ENCODE measurements at regions not wholly inside any gene's neighbourhood (a gene's known extent, or its start where the extent isn't known, plus 50 kb on each side); places are given as distances from the start of the nearest gene placed in this dataset.

DNA sequence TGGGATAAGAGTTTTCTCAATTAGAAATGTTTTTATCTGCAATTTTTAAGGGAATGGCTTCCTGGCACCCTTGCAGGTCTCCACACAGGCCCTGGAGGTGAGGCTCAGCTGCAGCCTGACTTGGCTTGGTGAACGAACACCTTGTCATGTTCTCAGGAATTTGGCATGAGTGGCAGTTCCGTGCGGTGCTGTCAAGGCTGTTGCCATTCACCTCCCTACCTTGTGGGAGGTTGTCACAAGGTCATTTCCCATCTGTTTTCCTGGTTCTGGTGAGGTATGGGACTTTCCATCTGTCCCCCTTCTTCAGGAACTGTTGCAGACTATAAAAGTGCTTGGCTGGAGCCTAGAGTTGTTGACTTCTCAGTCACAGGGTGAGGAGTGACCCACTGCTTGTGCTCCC, 82.9 kb downstream of the ELOVL4 start:
- no peak overlapping the region for H3K27ac ChIP-seq
- TF ChIP-seq ZFX (IDR thresholded peaks at IDR 0.05), result no peak
- TF ChIP-seq, protein P1, sequence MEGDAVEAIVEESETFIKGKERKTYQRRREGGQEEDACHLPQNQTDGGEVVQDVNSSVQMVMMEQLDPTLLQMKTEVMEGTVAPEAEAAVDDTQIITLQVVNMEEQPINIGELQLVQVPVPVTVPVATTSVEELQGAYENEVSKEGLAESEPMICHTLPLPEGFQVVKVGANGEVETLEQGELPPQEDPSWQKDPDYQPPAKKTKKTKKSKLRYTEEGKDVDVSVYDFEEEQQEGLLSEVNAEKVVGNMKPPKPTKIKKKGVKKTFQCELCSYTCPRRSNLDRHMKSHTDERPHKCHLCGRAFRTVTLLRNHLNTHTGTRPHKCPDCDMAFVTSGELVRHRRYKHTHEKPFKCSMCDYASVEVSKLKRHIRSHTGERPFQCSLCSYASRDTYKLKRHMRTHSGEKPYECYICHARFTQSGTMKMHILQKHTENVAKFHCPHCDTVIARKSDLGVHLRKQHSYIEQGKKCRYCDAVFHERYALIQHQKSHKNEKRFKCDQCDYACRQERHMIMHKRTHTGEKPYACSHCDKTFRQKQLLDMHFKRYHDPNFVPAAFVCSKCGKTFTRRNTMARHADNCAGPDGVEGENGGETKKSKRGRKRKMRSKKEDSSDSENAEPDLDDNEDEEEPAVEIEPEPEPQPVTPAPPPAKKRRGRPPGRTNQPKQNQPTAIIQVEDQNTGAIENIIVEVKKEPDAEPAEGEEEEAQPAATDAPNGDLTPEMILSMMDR (conservative IDR thresholded peaks at IDR 0.05), result no peak

DNA sequence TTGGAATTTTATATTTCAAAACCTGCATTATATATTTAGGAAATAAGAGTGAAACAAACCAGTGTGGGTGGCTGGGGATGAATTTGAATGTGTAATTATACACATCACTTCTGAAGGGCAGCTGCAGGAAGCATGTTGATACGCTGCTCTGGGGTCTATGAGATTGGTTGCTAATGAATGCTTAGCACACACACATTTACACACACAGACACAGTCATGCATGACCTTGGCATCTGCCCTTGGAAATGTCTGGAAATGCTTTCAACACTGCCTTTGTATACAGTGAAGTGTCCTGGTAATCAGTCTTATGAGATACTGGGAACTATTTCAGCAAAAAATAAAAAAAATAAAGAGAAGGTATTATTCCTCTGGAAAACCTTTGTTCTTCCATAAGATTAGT, 83.4 kb downstream of the ELOVL4 start:
- TF ChIP-seq, protein P1 (conservative IDR thresholded peaks at IDR 0.05), result no peak
- TF ChIP-seq ZFX (IDR thresholded peaks at IDR 0.05), result no peak
- no peak overlapping the region for H3K27ac ChIP-seq

GRCh38 chr6:79863566-79863965, 83.8 kb downstream of the ELOVL4 start:
- TF ChIP-seq, protein P1 (conservative IDR thresholded peaks at IDR 0.05), result no peak
- TF ChIP-seq ZFX (IDR thresholded peaks at IDR 0.05), result no peak
- no peak overlapping the region for H3K27ac ChIP-seq

DNA sequence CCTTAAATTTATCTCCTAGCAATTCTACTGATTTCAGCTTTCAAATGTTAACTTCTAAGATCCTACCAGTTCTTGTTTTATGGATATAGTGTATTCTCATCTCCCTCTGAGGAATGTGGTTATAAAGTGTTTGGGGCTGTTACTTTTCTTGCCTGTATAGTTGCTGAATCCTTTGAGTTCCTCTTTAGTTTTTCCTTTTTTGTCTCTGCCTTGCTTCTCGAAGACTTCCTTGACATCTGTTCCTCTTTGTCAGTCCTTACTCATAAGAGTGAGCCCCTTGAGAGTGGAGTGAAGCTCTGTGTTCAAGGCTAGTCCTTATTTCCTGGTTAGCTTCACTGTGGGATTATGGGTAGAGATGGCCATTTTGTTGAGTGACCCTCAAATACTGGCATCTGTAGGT, 84.6 kb downstream of the ELOVL4 start:
- H3K27ac ChIP-seq, result no peak overlapping the region
- TF ChIP-seq, protein P1 (conservative IDR thresholded peaks at IDR 0.05), result no peak
- no peak for TF ChIP-seq ZFX (IDR thresholded peaks at IDR 0.05)

GRCh38 chr6:79862126-79862525, 85.2 kb downstream of the ELOVL4 start:
- TF ChIP-seq, protein P1 (conservative IDR thresholded peaks at IDR 0.05), result no peak
- no peak for TF ChIP-seq ZFX (IDR thresholded peaks at IDR 0.05)
- H3K27ac ChIP-seq, result no peak overlapping the region

DNA sequence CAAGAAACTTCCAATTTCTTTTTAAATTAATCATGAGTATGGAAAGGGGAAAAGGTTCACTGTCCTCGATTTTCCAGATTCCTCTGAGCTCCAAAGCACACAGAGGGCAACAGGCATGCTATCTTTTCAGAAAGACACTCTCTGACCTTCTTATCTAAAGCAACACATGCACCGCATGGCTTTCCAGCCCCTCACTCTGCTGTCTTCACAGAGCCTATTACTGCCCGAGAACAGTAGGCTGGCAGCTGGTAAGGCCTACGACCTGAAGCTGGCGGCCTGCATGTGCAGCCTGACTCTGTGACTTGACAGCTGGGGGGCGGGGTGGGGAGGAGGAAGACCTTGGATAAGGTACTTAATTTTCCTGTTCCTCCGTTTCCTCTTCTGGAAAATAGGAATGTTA, 86.3 kb downstream of the ELOVL4 start:
- TF ChIP-seq ZFX (IDR thresholded peaks at IDR 0.05), result no peak
- TF ChIP-seq, protein P1 (conservative IDR thresholded peaks at IDR 0.05), result no peak
- H3K27ac ChIP-seq, result no peak overlapping the region

DNA sequence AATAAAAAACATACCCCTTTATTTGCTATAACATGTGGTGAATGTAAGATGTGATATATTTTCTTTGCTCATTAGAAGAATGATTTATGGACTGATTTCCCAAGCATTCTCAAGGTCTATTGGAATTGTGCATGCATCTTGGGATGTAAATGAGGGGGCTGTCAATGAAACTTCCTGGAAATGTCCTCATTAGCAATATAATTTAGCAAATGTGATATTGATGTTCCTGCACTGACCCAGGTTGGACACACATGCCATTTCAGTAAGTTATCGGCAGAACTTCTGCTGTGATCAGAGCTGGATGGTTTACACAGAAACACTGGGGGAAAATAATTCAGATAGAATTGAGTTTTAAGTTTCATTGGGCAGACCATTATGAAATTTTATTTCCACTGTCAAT, 99.9 kb downstream of the ELOVL4 start:
- no peak overlapping the region for H3K27ac ChIP-seq
- no peak for TF ChIP-seq ZFX (IDR thresholded peaks at IDR 0.05)
- TF ChIP-seq, protein P1 (conservative IDR thresholded peaks at IDR 0.05), result no peak
